K562 (cell line): ENCODE measurements at regions not wholly inside any gene's neighbourhood (a gene's known extent, or its start where the extent isn't known, plus 50 kb on each side); places are given as distances from the start of the nearest gene placed in this dataset.

ENCODE experiments used
- ATAC-seq: fragments of 200-7000 bp; cut with Tn5 transposase; 3 replicates; pipeline ENCODE4 v1.9.1; 2020; ENCODE audit warnings: moderate library complexity
- BruUV-seq: library from RNA; stranded (reverse); fragments of 400-500 nt; replicated peaks from 2 replicates; lab custom pipeline; 2021; lab: Mats Ljungman, UMichigan
- CTCF ChIA-PET: fragments of 300-600 bp; formaldehyde crosslinking; extraction: SDS; loops from one replicate; lab custom pipeline; 2021; ENCODE audit warnings: low intra/inter-chr PET ratio; lab: Yijun Ruan, JAX
- POLR2A ChIA-PET: fragments of 300-600, 350-650 bp; sonication (Branson Sonifier 250); formaldehyde crosslinking; extraction: SDS; loops from one replicate; lab custom pipeline; 2021; ENCODE audit warnings: antibody characterized with exemption, inconsistent platforms; lab: Yijun Ruan, JAX
- DNase-seq, 4 experiments: peaks; one replicate each; pipeline versions ENCODE4 v3.0.0 to v3.0.0-alpha.2; 2011 to 2018; ENCODE audit warnings: low spot score in 3 of 4, mixed read lengths in 3 of 4; ENCODE audit errors: extremely low read depth in 1 of 4
- FAIRE-seq: peaks from 2 replicates; lab custom pipeline; 2011; peaks lifted over from hg19 to GRCh38; lab: Jason Lieb, UNC
- H2AFZ ChIP-seq: 2 replicates; pipeline ENCODE4 v1.6.0; 2011; ENCODE audit warnings: low read depth, low read length, control low read depth, inconsistent platforms
- H3K27ac ChIP-seq: fragments of 200-600 bp; 3 replicates; pipeline ENCODE4 v1.8.0; 2011; ENCODE audit warnings: low read depth, mild to moderate bottlenecking, control low read depth, inconsistent platforms, low read length, moderate library complexity, mixed read lengths; ENCODE audit errors: extremely low read depth
- H3K27me3 ChIP-seq, 2 experiments: fragments of 300-600 bp in 1 of 2; 2 replicates in 1 of 2; 3 replicates in 1 of 2; pipeline versions ENCODE4 v1.6.0 to v1.8.0; 2011; ENCODE audit warnings: inconsistent platforms in 2 of 2, low read length in 2 of 2, mild to moderate bottlenecking in 1 of 2, mixed read lengths in 1 of 2, moderate library complexity in 1 of 2; ENCODE audit not compliant: control insufficient read depth in 2 of 2, insufficient read depth in 2 of 2
- H3K36me3 ChIP-seq: fragments of 300-600 bp; 3 replicates; pipeline ENCODE4 v1.8.0; 2011; ENCODE audit warnings: mild to moderate bottlenecking, low read length, inconsistent platforms; ENCODE audit not compliant: control insufficient read depth, insufficient read depth
- H3K4me1 ChIP-seq, 2 experiments: fragments of 200-600 bp in 1 of 2; replicated peaks in 1 of 2; 2 replicates in 1 of 2; 3 replicates in 1 of 2; pipeline versions ENCODE4 v1.5.1 to v1.8.0; 2011; ENCODE audit warnings: inconsistent platforms in 2 of 2, low read length in 2 of 2, mild to moderate bottlenecking in 1 of 2, mixed read lengths in 1 of 2, moderate library complexity in 1 of 2; ENCODE audit not compliant: control insufficient read depth in 2 of 2, insufficient read depth in 2 of 2
- H3K4me2 ChIP-seq: 2 replicates; pipeline ENCODE4 v1.6.1; 2011; ENCODE audit warnings: low read length, control low read depth, inconsistent platforms, mixed read lengths; ENCODE audit not compliant: insufficient read depth
- H3K4me3 ChIP-seq: fragments of 200-600 bp; sonication (generic), shearing (Covaris generic); 2 replicates; pipeline ENCODE4 v1.5.1; 2016; ENCODE audit warnings: control low read depth, inconsistent platforms
- H3K79me2 ChIP-seq: fragments of 200-600 bp; 3 replicates; pipeline ENCODE4 v1.8.0; 2011; ENCODE audit warnings: low read length, inconsistent platforms; ENCODE audit not compliant: control insufficient read depth, insufficient read depth
- H3K9ac ChIP-seq, 2 experiments: 2 replicates each; pipeline versions ENCODE4 v1.6.0 to v1.6.1; 2011; ENCODE audit warnings: low read depth in 2 of 2, low read length in 2 of 2, control low read depth in 1 of 2, inconsistent platforms in 1 of 2, mild to moderate bottlenecking in 1 of 2, mixed read lengths in 1 of 2; ENCODE audit not compliant: insufficient read depth in 1 of 2
- H3K9me1 ChIP-seq: one replicate; pipeline ENCODE4 v1.6.0; 2011; ENCODE audit warnings: inconsistent platforms, mild to moderate bottlenecking, low read length, moderate library complexity; ENCODE audit not compliant: control insufficient read depth, insufficient read depth
- H3K9me3 ChIP-seq: replicated peaks from 2 replicates; pipeline ENCODE4 v1.5.1; 2011; ENCODE audit warnings: low read depth, low read length, inconsistent platforms; ENCODE audit not compliant: control insufficient read depth, insufficient read depth
- H4K20me1 ChIP-seq: replicated peaks from 2 replicates; pipeline ENCODE4 v1.6.1; 2011; ENCODE audit warnings: low read length, inconsistent platforms, mixed read lengths; ENCODE audit not compliant: control insufficient read depth, insufficient read depth
- BHLHE40 ChIP-seq: IDR thresholded peaks from 2 replicates; pipeline ENCODE4 v1.6.1; 2011; ENCODE audit warnings: low read length, improper control_type of control experiment
- ESRRA ChIP-seq: fragments of 450-650 bp; IDR thresholded peaks from 2 replicates; pipeline ENCODE4 v1.6.1; 2014; ENCODE audit warnings: low read depth, mild to moderate bottlenecking, moderate library complexity, borderline replicate concordance
- HDGF ChIP-seq: fragments of 450-650 bp; IDR thresholded peaks from 2 replicates; pipeline ENCODE4 v1.6.1; 2016
- MTF1 ChIP-seq: fragments of 250-450 bp; sonication (Bioruptor Pico); IDR thresholded peaks from 2 replicates; pipeline ENCODE4 v1.9.0; 2021; ENCODE audit warnings: moderate library complexity, mild to moderate bottlenecking, inconsistent platforms, borderline replicate concordance
- MXI1 ChIP-seq: IDR thresholded peaks from 2 replicates; pipeline ENCODE4 v1.6.1; 2011; ENCODE audit warnings: low read depth, mild to moderate bottlenecking, improper control_type of control experiment, low read length
- MYBL2 ChIP-seq, 2 experiments: fragments of 450-650 bp in 1 of 2; sonication (generic) in 1 of 2; formaldehyde crosslinking in 1 of 2; IDR thresholded peaks; 2 replicates each; pipeline versions ENCODE4 v1.6.1 to v1.8.1; 2017 to 2022; ENCODE audit warnings: borderline replicate concordance in 1 of 2, inconsistent platforms in 1 of 2, low read depth in 1 of 2, mild to moderate bottlenecking in 1 of 2, missing genetic modification reagents in 1 of 2, moderate library complexity in 1 of 2
- PCBP1 ChIP-seq: fragments of 200-400 bp; formaldehyde crosslinking; IDR thresholded peaks from 2 replicates; pipeline ENCODE4 v1.6.1; 2018; ENCODE audit warnings: mild to moderate bottlenecking, low read depth, low read length; ENCODE audit not compliant: poor library complexity, severe bottlenecking
- PHB2 ChIP-seq: fragments of 450-650 bp; IDR thresholded peaks from 2 replicates; pipeline ENCODE4 v1.6.1; 2017; ENCODE audit warnings: low read depth
- PRMT5 ChIP-seq: sonication (generic); formaldehyde crosslinking; IDR thresholded peaks from 2 replicates; pipeline ENCODE4 v1.5.0; 2020; ENCODE audit warnings: missing genetic modification reagents
- RBM17 ChIP-seq: fragments of 200-400 bp; formaldehyde crosslinking; IDR thresholded peaks from 2 replicates; pipeline ENCODE4 v1.6.1; 2017; ENCODE audit warnings: low read depth, mild to moderate bottlenecking, low read length, borderline replicate concordance
- RHOXF2B ChIP-seq: fragments of 250-450 bp; sonication (Bioruptor Pico); conservative IDR thresholded peaks from 2 replicates; pipeline ENCODE4 v1.5.1; 2021
- SAFB2 ChIP-seq: fragments of 200-400 bp; formaldehyde crosslinking; IDR thresholded peaks from 2 replicates; pipeline ENCODE4 v1.6.1; 2018; ENCODE audit warnings: borderline replicate concordance, low read length, low read depth, moderate library complexity; ENCODE audit not compliant: severe bottlenecking
- WHSC1 ChIP-seq: IDR thresholded peaks from one replicate; pipeline ENCODE4 v1.6.1; 2012; ENCODE audit warnings: low read length, control low read depth, inconsistent platforms
- ZNF12 ChIP-seq: sonication (generic); formaldehyde crosslinking; IDR thresholded peaks from 2 replicates; pipeline ENCODE4 v1.4.0; 2020; ENCODE audit warnings: mild to moderate bottlenecking, missing genetic modification reagents
- ZNF121 ChIP-seq: sonication (generic); formaldehyde crosslinking; conservative IDR thresholded peaks from 2 replicates; pipeline ENCODE4 v1.8.0; 2022; ENCODE audit warnings: missing genetic modification reagents
- ZNF146 ChIP-seq: IDR thresholded peaks from one replicate; pipeline ENCODE4 v1.6.1; 2018; ENCODE audit warnings: missing compliant biosample characterization; ENCODE audit not compliant: unreplicated experiment
- ZNF699 ChIP-seq: fragments of 250-450 bp; sonication (Bioruptor Pico); IDR thresholded peaks from 2 replicates; pipeline ENCODE4 v1.8.0; 2021; ENCODE audit warnings: mild to moderate bottlenecking, moderate library complexity; ENCODE audit not compliant: insufficient replicate concordance
- WGBS: fragments of 100-300 bp; shearing (Covaris generic); methylation state at CpG from one replicate; pipeline ENCODE4 v1.1.6; 2016; ENCODE audit warnings: low coverage, mixed read lengths; ENCODE audit not compliant: insufficient coverage; ENCODE audit errors: missing lambda C conversion rate; 5-methylcytosine and 5-hydroxymethylcytosine counted together
- in situ Hi-C: fragments of 300-500 bp; cut with MboI; formaldehyde crosslinking; loops from 4 replicates; pipeline ENCODE4 v1.15.0; 2018; ENCODE audit warnings: inconsistent platforms, mixed read lengths
- intact Hi-C: fragments of 100-400 bp; cut with micrococcal nuclease; formaldehyde crosslinking; loops from 2 replicates; pipeline ENCODE4 v1.14.2; 2022
- TF ChIP-seq, protein P1 (sequence below), 2 experiments: fragments of 450-650 bp; conservative IDR thresholded peaks; 2 replicates each; pipeline ENCODE4 v1.6.1; 2017; ENCODE audit warnings: mild to moderate bottlenecking in 2 of 2, moderate library complexity in 2 of 2

GRCh38 chr2:51505533-51505932 lies 473.6 kb upstream of the NRXN1 start:
- Histone ChIP-seq H4K20me1 (no peaks in the 10 kb centered on the region), H3K9me3 (no peaks in the 10 kb centered on the region)
- TF ChIP-seq MYBL2 (IDR thresholded peaks at IDR 0.05; ENCODE audit: low read depth): no peak
- no peak for TF ChIP-seq MYBL2 (CRISPR knock-in tag; IDR thresholded peaks at IDR 0.05; ENCODE audit: borderline replicate concordance)
- no peak for TF ChIP-seq ESRRA
- TF ChIP-seq BHLHE40: no peak
- no peak for TF ChIP-seq PHB2
- TF ChIP-seq HDGF: no peak
- no peak for TF ChIP-seq PRMT5 (CRISPR knock-in tag)
- no peak for TF ChIP-seq PCBP1
- TF ChIP-seq ZNF121 (CRISPR knock-in tag): no peak
- TF ChIP-seq ZNF12 (CRISPR knock-in tag): no peak
- no peak for TF ChIP-seq RBM17
- no peak for TF ChIP-seq SAFB2
- no peak for TF ChIP-seq MTF1
- TF ChIP-seq, protein P1, sequence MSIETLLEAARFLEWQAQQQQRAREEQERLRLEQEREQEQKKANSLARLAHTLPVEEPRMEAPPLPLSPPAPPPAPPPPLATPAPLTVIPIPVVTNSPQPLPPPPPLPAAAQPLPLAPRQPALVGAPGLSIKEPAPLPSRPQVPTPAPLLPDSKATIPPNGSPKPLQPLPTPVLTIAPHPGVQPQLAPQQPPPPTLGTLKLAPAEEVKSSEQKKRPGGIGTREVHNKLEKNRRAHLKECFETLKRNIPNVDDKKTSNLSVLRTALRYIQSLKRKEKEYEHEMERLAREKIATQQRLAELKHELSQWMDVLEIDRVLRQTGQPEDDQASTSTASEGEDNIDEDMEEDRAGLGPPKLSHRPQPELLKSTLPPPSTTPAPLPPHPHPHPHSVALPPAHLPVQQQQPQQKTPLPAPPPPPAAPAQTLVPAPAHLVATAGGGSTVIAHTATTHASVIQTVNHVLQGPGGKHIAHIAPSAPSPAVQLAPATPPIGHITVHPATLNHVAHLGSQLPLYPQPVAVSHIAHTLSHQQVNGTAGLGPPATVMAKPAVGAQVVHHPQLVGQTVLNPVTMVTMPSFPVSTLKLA (conservative IDR thresholded peaks at IDR 0.05): no peak
- no peak for TF ChIP-seq MXI1
- no peak for TF ChIP-seq RHOXF2B (CRISPR knock-in tag)
- no peak for TF ChIP-seq WHSC1
- no peak for TF ChIP-seq ZNF699 (CRISPR knock-in tag)
- TF ChIP-seq ZNF146 (CRISPR knock-in tag): no peak
- TF ChIP-seq, all 486 proteins: peak for 0
- Histone ChIP-seq H3K27ac (no peak overlapping the region), H3K4me1 (no peaks in the 10 kb centered on the region), H2AFZ (no peak overlapping the region), H3K27me3 (no peaks in the 10 kb centered on the region), H3K9me1 (no peaks in the 10 kb centered on the region), H3K4me3 (no peak overlapping the region), H3K79me2 (no peaks in the 10 kb centered on the region), H3K4me2 (no peak overlapping the region), H3K9ac (no peak overlapping the region), H3K36me3 (no peaks in the 10 kb centered on the region)
- in situ Hi-C loops (no loop called here), intact Hi-C loops (no loop called here)
- BruUV-seq: no TSS peak
- DNase-seq: no peak
- 0% methylated on average over 4 of the region's 4 CpGs for WGBS
- no peak for FAIRE-seq
- no peak for ATAC-seq
- POLR2A ChIA-PET: no interaction called here
- CTCF ChIA-PET: no interaction called here
